ENCODE measurements at regions not wholly inside any gene's neighbourhood (a gene's known extent, or its start where the extent isn't known, plus 50 kb on each side); places are given as distances from the start of the nearest gene placed in this dataset.

GRCh38 chr2:239677453-239678185 is 276.8 kb upstream of the HDAC4 start:
- Histone ChIP-seq H3K9me3 (no peaks in the 10 kb centered on the region), H3K27me3 (peaks cover 25% of the 10 kb centered on the region), H3K4me1 (ENCODE audit: control insufficient read depth in 1 of 2, insufficient read depth in 1 of 2, low read depth in 1 of 2, low read length in 1 of 2) (no peaks in the 10 kb centered on the region), H3K36me3 (no peaks in the 10 kb centered on the region), H3K27ac (no peak overlapping the region), H3K4me3 (ENCODE audit: low read depth in 1 of 2, low read length in 1 of 2) (no peak overlapping the region)
- no peak for TF ChIP-seq CTCF (IDR thresholded peaks at IDR 0.05)

- Histone ChIP-seq H3K36me3 (no peaks in the 10 kb centered on the region), H3K27me3 (peaks cover 19% of the 10 kb centered on the region), H3K9me3 (no peaks in the 10 kb centered on the region), H3K4me1 (ENCODE audit: control insufficient read depth in 1 of 2, insufficient read depth in 1 of 2, low read depth in 1 of 2, low read length in 1 of 2) (no peaks in the 10 kb centered on the region), H3K4me3 (ENCODE audit: low read depth in 1 of 2, low read length in 1 of 2) (no peak overlapping the region), H3K27ac (no peak overlapping the region)
- no peak for TF ChIP-seq CTCF (IDR thresholded peaks at IDR 0.05)
Observed at GRCh38 chr2:239676716-239677452, 276.1 kb upstream of the HDAC4 start.

DNA sequence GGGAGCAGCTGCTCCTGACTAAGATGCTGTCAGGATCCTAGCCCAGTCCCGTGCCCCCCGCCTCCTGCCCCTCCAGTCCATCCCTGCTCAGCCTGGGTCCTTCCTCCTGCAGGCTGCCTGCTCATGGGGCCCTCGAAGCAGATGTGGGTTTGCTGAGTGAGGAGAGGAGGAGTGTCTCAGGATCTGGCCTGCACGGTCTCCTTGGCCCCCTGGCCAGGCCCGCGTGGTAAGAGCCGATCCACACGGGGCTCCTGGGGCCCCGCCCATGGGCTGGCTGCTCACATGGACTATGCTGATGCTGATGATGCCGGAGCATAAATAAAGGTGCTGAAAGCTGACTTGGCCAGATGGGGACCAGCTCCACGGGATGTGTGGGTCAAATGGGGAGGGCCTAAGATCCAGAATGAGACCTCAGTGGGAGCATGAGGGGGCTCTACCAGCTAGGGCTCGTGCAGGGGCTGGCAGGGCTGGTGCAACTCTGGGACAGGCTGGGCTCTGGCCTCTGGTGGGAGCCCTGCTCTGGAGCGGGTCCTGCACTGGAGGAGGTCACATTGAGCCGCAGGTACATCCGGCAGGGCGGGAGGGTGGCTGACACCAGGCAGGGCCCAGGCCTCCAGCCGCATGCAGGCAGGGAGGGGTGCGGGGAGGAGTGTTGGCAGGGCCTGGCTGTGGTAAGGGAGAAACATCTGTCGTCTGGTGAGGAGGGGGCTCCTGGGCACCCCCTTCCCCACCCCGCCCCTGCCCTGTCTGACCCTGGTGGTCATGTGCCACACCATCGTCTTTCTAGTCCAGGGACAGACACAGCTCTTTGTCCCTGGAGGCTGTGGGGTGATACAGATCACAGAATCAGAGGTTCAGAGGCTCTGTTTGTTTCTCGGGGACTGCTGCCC is 275.3 kb upstream of the HDAC4 start:
- Histone ChIP-seq H3K4me3 (ENCODE audit: low read depth in 1 of 2, low read length in 1 of 2) (no peak overlapping the region), H3K9me3 (no peaks in the 10 kb centered on the region), H3K4me1 (ENCODE audit: control insufficient read depth in 1 of 2, insufficient read depth in 1 of 2, low read depth in 1 of 2, low read length in 1 of 2) (no peaks in the 10 kb centered on the region), H3K27ac (no peak overlapping the region), H3K36me3 (no peaks in the 10 kb centered on the region), H3K27me3 (peaks cover 13% of the 10 kb centered on the region)
- TF ChIP-seq CTCF (IDR thresholded peaks at IDR 0.05): no peak

GRCh38 chr2:239674981-239675825 is 274.4 kb upstream of the HDAC4 start:
- no peak overlapping the region for H3K27ac ChIP-seq
- no peak for TF ChIP-seq CTCF (IDR thresholded peaks at IDR 0.05)
- no peaks in the 10 kb centered on the region for H3K36me3 ChIP-seq
- H3K4me3 ChIP-seq (ENCODE audit: low read depth in 1 of 2, low read length in 1 of 2): no peak overlapping the region
- H3K27me3 ChIP-seq: peaks cover 5% of the 10 kb centered on the region
- H3K4me1 ChIP-seq (ENCODE audit: control insufficient read depth in 1 of 2, insufficient read depth in 1 of 2, low read depth in 1 of 2, low read length in 1 of 2): no peaks in the 10 kb centered on the region
- no peaks in the 10 kb centered on the region for H3K9me3 ChIP-seq
